ENCODE measurements at regions not wholly inside any gene's neighbourhood (a gene's known extent, or its start where the extent isn't known, plus 50 kb on each side); places are given as distances from the start of the nearest gene placed in this dataset.

- no peak for TF ChIP-seq RAD21 (IDR thresholded peaks at IDR 0.05; ENCODE audit: low read length)
- no peak for TF ChIP-seq POLR2AphosphoS5 (IDR thresholded peaks at IDR 0.05; ENCODE audit: low read depth, low read length)
- no peak for TF ChIP-seq CTCF (IDR thresholded peaks at IDR 0.05)
- no peak for TF ChIP-seq USF2 (IDR thresholded peaks at IDR 0.05; ENCODE audit: borderline replicate concordance, low read depth, low read length)
- no peak for TF ChIP-seq GABPA (IDR thresholded peaks at IDR 0.05; ENCODE audit: low read depth)
- TF ChIP-seq REST (IDR thresholded peaks at IDR 0.05; ENCODE audit: low read depth, low read length), result no peak
- TF ChIP-seq ZBTB33 (IDR thresholded peaks at IDR 0.05; ENCODE audit: borderline replicate concordance, low read depth), result no peak
- no peak for TF ChIP-seq EZH2phosphoT487 (IDR thresholded peaks at IDR 0.05; ENCODE audit: borderline replicate concordance, low read depth)
- no peak for TF ChIP-seq MXI1 (IDR thresholded peaks at IDR 0.05; ENCODE audit: low read depth, low read length)
- no peak for TF ChIP-seq SIN3A (IDR thresholded peaks at IDR 0.05; ENCODE audit: borderline replicate concordance, low read depth, low read length)
- no peak for TF ChIP-seq TAF1 (IDR thresholded peaks at IDR 0.05; ENCODE audit: borderline replicate concordance, low read depth, low read length)
- TF ChIP-seq CHD2 (IDR thresholded peaks at IDR 0.05; ENCODE audit: low read length, partially characterized antibody), result no peak
These were observed 226.4 kb downstream of the FGFR2 start for GRCh38 chr10:121371836-121372235.

Measured in SK-N-SH (cell line).